Mesothelial cell of epicardium (in vitro differentiated cells): ENCODE measurements at regions not wholly inside any gene's neighbourhood (a gene's known extent, or its start where the extent isn't known, plus 50 kb on each side); places are given as distances from the start of the nearest gene placed in this dataset.

Experiments
- DNase-seq, 2 experiments: peaks; one replicate each; pipeline ENCODE4 v3.0.0; 2021; ENCODE audit warnings: low spot score in 2 of 2; ENCODE audit not compliant: unreplicated experiment in 2 of 2
- H3K27ac Mint-ChIP-seq: 2 replicates; pipeline ENCODE4 v1.8.0; 2021; ENCODE audit warnings: mixed read lengths
- H3K27me3 Mint-ChIP-seq: 2 replicates; pipeline ENCODE4 v1.8.0; 2021; ENCODE audit warnings: low read depth, mixed read lengths
- H3K36me3 Mint-ChIP-seq: 2 replicates; pipeline ENCODE4 v1.8.0; 2021; ENCODE audit warnings: mixed read lengths
- H3K4me1 Mint-ChIP-seq: 2 replicates; pipeline ENCODE4 v1.8.0; 2021; ENCODE audit warnings: mixed read lengths
- H3K4me3 Mint-ChIP-seq: 2 replicates; pipeline ENCODE4 v1.8.0; 2021; ENCODE audit warnings: mild to moderate bottlenecking, moderate library complexity, mixed read lengths
- H3K9me3 Mint-ChIP-seq: 2 replicates; pipeline ENCODE4 v1.8.0; 2021; ENCODE audit warnings: mixed read lengths
- TF ChIP-seq, protein P1 (sequence below): fragments of 200-600 bp; sonication (generic); IDR thresholded peaks from one replicate; pipeline ENCODE4 v1.5.0; 2021; ENCODE audit warnings: antibody characterized with exemption; ENCODE audit not compliant: unreplicated experiment

DNA sequence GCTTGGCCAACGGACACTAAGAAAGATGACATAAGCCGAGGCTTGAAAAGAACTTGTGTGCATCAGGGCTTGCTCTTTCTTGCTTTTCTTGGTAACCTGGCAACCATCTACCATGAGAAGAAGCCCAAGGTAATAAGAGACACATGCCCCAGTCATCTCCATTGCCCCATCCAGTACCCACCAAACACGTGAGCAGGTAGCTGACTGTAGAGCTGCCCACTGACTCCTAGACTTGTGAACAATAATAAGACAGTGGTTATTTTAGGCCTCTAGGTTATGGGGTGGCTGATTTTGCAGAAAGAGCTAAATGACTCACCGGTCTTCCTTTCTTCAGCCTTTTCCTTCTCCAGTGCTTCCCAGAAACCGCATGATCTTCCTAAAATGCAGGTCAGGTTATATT is 105.0 kb upstream of the JUN start:
- no peak for DNase-seq

DNA sequence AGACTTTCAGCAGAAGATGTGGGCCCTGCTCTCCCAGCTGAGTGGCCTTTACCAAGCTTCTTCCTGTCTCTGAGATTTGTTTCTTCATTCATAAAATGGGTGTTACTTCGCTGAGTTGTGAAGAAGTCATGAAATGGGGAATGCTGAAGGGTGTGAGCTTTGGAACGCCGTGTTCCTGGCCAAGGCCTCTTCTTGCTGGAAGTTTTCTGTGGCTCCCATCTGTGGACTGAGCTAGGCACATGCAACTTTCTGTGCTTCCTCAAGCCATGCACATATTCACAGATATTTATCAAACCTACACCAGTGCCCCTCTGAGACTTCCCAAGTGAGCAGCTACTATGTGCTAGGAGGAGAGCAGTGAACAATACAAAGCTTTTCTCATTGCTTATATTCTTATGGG is 106.3 kb upstream of the JUN start:
- TF ChIP-seq, protein P1, sequence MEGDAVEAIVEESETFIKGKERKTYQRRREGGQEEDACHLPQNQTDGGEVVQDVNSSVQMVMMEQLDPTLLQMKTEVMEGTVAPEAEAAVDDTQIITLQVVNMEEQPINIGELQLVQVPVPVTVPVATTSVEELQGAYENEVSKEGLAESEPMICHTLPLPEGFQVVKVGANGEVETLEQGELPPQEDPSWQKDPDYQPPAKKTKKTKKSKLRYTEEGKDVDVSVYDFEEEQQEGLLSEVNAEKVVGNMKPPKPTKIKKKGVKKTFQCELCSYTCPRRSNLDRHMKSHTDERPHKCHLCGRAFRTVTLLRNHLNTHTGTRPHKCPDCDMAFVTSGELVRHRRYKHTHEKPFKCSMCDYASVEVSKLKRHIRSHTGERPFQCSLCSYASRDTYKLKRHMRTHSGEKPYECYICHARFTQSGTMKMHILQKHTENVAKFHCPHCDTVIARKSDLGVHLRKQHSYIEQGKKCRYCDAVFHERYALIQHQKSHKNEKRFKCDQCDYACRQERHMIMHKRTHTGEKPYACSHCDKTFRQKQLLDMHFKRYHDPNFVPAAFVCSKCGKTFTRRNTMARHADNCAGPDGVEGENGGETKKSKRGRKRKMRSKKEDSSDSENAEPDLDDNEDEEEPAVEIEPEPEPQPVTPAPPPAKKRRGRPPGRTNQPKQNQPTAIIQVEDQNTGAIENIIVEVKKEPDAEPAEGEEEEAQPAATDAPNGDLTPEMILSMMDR = no peak
- no peak overlapping the region for H3K27ac Mint-ChIP-seq

More for the DNA sequence above, 105.0 kb upstream of the JUN start:
- Mint-ChIP-seq H3K27ac (no peak overlapping the region), H3K9me3 (no peaks in the 10 kb centered on the region), H3K27me3 (no peaks in the 10 kb centered on the region), H3K4me3 (no peak overlapping the region), H3K4me1 (peaks cover 29% of the 10 kb centered on the region), H3K36me3 (no peaks in the 10 kb centered on the region)
- TF ChIP-seq, protein P1 = no peak

DNA sequence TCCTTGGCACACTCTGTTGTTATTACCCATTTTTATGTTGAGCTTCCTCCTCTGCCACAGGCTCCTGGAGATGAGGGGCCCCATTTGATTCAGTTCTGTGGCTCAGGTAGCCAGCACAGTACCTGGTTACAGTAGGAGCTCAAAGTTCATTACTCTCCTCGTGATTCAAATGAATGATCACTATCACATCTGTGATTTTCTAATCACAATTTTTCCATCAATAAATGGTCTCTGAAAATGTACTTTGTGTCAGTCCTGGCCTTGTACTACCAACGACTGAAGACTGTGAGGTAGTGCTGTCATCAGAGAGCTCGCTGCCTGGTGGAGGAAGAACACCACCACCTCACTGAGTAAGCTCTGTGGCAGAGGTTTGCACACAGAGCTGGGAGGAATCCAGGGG is 106.8 kb upstream of the JUN start:
- H3K36me3 Mint-ChIP-seq = no peaks in the 10 kb centered on the region
- H3K27me3 Mint-ChIP-seq = no peaks in the 10 kb centered on the region
- H3K4me1 Mint-ChIP-seq = peaks cover 21% of the 10 kb centered on the region
- no peak overlapping the region for H3K27ac Mint-ChIP-seq
- no peaks in the 10 kb centered on the region for H3K9me3 Mint-ChIP-seq
- H3K4me3 Mint-ChIP-seq = no peak overlapping the region
- no peak for DNase-seq
- TF ChIP-seq, protein P1 = no peak

More for the DNA sequence above, 106.3 kb upstream of the JUN start:
- H3K4me1 Mint-ChIP-seq = peaks cover 24% of the 10 kb centered on the region
- H3K4me3 Mint-ChIP-seq = no peak overlapping the region
- no peaks in the 10 kb centered on the region for H3K36me3 Mint-ChIP-seq
- H3K27me3 Mint-ChIP-seq = no peaks in the 10 kb centered on the region
- no peak for DNase-seq
- H3K9me3 Mint-ChIP-seq = no peaks in the 10 kb centered on the region

DNA sequence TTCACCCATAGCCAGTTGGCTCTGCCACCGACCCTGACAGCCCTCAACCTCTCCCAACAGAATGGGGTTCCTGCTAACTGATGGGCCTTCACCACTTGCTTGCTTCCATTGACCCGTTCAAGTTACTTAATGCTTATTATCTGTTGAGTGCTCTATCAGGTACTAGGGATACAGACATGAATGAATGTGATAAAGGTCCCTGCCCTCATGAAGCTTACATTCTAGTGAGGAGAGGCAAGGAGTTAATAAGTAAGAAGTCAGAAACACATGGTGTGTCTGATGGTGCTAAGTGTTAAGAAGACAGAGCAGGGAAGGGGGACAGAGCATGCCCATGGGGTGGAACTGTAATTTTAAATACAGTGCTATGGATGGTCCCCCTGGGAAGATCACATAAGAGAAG is 107.5 kb upstream of the JUN start:
- no peak for DNase-seq
- Mint-ChIP-seq H3K9me3 (no peaks in the 10 kb centered on the region), H3K4me1 (peaks cover 18% of the 10 kb centered on the region), H3K4me3 (no peak overlapping the region), H3K27ac (no peak overlapping the region), H3K27me3 (no peaks in the 10 kb centered on the region), H3K36me3 (no peaks in the 10 kb centered on the region)
- TF ChIP-seq, protein P1 = no peak

DNA sequence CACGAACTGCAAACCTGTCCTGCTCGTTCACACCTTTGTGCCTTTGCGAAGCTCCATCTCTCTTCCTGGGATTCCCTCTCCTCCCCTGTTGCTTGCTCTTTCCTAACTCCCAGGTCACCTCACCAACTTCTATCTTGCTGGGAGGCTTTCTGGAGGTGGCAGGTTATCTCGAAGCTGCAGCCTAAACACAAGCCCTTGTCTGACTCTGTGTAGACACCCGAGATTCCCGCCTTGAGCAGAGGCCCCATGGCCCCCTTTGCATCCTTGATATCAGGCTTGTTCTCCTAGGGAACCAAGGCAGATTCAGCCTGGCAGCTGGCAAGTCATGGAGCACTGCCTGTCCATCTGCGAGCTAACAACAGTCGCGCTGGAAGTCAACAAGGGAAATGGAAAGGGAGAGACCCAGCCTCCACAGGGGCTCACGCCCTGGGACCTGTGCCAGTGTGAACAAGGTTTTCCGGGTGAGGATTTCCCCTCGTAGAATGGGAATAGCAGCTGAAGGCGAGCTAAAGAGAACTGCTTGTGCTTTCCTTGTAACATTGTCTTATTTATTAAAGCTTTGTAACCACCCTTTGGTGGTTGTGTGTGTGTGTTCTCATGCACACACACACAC is 109.5 kb upstream of the JUN start:
- Mint-ChIP-seq H3K4me3 (no peak overlapping the region), H3K27ac (no peak overlapping the region), H3K36me3 (no peaks in the 10 kb centered on the region), H3K4me1 (peaks cover 15% of the 10 kb centered on the region), H3K9me3 (no peaks in the 10 kb centered on the region), H3K27me3 (no peaks in the 10 kb centered on the region)
- DNase-seq = no peak
- TF ChIP-seq, protein P1 = no peak

DNA sequence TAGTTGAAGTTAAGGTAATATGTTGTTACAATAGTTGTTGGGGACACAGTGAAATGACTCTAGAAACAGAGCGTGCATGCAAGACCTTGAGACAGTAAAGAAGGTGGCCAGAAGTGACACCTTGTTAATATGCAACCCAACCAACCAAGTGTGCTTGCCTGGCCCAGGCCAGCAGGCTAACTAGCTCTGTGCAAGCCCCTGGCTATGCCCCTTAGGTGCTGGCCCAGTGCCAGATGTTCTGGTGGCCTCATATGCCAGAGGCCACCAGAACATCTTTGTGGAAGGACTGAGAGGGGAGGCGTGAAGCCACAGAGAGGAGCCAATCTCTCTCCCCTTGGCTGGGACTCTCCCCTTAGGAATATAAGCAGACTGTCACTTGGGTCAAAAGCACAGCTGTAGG is 111.2 kb upstream of the JUN start:
- no peak overlapping the region for H3K27ac Mint-ChIP-seq

More for the DNA sequence above, 111.2 kb upstream of the JUN start:
- Mint-ChIP-seq H3K27me3 (no peaks in the 10 kb centered on the region), H3K36me3 (no peaks in the 10 kb centered on the region), H3K4me3 (no peak overlapping the region), H3K9me3 (no peaks in the 10 kb centered on the region), H3K4me1 (peaks cover 28% of the 10 kb centered on the region)
- TF ChIP-seq, protein P1 = no peak
- no peak for DNase-seq
